Activated CD8-positive, alpha-beta memory T cell treated with anti-CD3 and anti-CD28 coated beads, Interleukin-2, amount 50 U/mL, for 24 hours (primary cell): ENCODE measurements at regions not wholly inside any gene's neighbourhood (a gene's known extent, or its start where the extent isn't known, plus 50 kb on each side); places are given as distances from the start of the nearest gene placed in this dataset.
"Not testable (repeated sequence)": the region's sequence is repeated elsewhere in the genome, so short reads cannot be mapped to it uniquely, and the experiment has no call there.

Source experiments
- DNase-seq: peaks from one replicate; pipeline ENCODE4 v3.0.0-alpha.2; 2020; ENCODE audit errors: extremely low read depth

DNA sequence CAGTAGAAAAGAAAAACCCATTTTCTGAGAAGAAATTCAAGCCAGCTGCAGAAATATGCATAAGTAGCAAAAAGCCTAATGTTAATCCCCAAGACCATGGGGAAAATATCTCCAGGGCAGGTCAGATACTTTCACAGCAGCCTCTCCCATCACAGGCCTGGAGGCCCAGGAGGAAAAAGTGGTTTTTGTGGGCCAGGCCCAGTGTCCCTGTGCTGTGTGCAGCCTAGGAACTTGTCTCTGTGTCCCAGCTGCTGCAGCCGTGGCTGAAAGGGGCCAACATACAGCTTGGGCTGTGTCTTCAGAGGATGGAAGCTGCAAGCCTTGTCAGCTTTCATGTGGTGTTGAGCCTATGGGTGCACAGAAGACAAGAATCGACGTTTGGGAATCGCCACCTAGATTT lies 581.0 kb downstream of the C4orf33 start:
- no peak for DNase-seq

DNA sequence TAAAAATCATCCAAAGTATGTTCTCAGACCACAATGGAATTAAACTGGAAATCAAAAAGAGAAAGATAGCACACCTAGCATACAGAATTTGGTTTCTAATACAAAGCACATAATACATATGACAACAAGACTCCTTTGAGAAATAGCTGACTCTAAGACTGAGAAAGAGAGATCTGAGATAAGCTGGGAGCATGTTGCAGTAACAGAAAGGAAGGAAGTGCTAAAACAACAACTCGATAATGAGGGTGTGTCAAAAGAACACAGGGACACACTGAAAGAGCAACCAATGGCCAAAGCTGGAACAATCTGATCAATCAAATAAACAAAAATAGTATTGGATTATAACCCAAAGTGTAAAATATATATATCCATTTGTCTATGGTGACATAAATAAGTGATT lies 586.6 kb downstream of the C4orf33 start:
- no peak for DNase-seq

DNA sequence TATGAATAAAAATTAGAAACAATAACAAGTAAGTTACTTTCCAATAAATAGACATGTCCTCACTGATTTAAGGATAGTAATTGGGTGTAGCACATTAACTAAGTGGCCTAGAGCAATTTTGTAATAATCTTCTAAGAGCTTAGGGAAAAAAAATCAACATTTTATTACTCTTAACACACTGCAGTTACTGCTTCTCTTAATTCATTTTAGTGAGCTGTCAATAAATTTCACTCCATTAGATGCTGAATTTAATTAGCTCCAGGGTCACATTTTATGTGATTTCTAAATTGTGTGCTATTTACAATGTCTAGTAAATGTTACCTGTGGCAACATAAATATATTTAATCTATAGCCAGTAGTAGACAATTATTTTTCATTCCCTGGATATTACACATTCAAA lies 612.0 kb downstream of the C4orf33 start:
- DNase-seq = no peak

DNA sequence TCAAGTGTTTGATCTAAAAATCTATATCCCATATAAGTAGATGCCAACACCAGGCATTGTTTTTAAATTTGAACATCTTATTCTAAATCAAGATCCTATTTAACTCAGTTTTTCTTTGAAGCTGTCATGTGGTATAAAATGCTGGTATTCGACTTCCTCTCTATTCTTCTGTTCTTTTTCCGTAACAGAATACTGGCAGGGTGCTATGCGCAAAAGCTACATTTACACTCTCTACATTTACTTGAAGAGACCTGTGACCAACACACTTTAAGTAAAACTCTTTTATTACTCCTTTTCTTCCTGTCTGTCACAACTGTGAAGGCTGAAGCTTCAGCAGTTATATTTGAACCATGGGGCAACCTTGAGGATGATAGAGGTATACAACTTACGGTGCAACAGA lies 612.8 kb downstream of the C4orf33 start:
- DNase-seq = no peak

DNA sequence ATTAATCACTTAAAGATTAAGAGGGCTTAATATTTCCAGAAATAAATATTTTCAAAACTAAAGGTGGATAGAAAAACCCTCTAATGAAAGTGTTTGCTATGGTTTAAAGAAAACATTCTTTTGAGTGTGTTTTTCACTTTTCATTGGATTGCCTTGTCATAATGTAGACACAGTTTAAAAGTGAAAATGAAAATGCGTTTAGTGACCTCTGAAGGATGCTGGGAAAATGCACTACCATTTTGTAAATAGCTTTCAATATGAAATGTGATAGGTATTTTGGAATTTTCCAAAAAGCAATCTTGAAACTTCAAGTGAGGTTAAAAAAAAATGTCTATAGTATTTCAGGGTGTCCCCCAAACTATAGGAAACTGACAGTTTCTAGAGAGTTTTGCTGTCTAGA lies 642.2 kb downstream of the C4orf33 start:
- no peak for DNase-seq

DNA sequence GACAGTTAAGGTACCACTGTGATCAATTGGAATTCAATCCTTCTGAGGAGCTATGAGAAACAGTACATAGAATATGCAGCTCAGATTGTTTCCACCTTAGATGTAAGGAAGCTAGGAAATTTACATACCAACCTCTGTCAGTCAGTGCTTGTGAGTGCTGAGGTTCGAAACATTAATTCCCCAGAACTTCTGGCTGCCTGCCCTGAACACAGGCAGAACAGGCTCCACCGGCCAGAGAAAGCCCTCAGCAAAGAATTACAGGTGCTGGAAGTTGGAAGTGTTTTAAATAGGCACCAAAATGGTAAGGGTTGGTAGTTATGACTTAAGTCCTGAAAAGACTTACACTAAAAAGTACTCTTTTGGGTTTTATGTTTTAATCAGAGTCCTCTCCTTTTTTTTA lies 651.8 kb downstream of the C4orf33 start:
- no peak for DNase-seq

DNA sequence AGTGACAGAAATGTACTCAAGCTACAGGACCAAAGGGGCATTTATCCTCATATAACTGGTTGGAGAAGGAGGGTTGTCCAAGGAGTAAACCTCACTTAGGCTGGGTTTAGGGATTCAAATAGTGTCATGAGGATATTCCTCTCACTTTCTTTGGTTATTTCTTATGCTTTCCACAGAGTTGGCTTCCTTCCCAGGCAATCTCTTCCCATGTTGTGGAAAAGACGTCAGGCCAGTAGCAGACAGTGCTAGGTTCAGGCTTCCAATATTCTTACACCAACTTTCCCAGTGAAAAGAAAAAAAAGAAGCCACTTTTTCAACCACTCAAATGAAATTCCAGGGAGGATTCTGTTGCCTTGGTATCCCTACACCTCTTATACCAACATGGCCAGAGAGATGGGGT lies 653.0 kb downstream of the C4orf33 start:
- no peak for DNase-seq

DNA sequence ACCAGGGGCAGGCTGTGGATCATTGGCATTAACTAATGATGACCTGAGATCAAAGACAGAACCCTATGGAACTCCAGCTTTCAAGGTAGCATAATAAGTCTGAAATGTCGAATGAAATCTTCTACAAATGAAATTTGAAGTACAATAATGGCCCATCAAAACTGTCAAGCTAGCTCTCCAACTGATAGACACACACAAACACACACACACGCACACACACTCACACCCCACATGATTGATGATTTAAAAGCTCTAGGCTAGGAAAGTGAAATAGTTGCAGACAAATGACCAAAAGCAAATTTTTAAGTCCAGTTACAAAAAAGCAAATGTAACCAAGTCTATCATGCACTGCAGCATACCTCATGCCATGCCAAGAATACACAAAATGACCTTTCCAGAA lies 655.7 kb downstream of the C4orf33 start:
- no peak for DNase-seq

DNA sequence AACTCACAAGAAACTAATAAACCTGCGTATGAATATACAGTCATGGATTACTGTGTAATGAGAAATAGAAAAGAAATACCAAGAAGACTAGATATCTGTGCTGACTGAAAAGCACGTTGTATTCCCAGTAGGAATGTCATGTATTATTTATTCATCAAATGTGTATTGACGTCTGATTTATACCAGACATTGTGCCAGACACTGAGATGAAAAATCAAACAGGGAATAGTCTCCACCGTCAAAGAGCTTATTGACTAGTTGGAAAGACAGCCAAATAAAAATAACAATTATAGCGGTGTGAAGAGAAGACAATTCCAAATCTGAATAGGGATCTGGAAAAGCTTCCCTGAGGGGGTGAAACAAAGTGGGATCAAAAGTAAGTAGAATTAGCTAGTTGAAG lies 687.6 kb downstream of the C4orf33 start:
- no peak for DNase-seq

DNA sequence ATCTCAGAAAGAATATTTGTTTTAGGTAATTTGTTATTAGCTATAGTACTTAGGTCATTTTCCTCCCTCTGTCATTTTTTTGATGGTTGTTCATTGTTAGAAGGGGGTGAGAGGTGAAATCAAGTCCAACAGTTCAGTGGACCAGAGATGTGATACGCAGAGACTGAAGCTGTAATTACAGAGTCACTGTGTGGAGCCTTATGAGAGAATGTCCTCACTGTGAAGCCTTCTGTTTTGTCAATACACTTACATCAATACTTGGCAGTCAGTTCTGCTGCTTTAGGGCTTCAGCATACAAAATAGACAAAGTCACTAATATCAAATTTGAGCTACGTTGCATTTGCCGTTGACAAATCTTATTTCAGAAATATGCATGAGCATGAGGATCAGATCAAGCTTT lies 692.5 kb downstream of the C4orf33 start:
- no peak for DNase-seq

DNA sequence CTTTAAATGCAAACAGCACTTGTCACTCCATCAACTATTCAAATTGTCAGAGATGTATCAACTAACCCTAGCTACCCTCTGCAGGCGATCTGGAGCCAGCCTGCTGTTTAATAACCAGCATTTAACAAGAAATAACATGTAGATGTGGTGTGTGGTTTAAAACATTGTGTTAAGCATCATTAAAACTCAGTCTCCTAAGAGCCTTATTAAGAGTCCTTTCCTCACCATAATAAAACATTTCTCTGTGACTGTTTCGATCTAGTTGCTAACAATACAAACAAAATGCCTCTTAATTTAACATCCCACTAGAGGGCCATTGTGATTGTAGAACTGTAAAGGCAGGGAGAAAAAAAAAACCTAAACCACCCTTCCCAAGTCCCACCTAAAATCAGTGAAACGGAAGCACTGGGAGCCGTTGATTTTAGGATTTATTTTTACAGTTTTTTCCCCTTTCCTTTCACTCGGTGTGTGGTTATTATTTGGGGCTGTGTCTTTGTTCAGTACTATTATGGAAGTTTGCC lies 708.6 kb downstream of the C4orf33 start:
- DNase-seq = no peak

DNA sequence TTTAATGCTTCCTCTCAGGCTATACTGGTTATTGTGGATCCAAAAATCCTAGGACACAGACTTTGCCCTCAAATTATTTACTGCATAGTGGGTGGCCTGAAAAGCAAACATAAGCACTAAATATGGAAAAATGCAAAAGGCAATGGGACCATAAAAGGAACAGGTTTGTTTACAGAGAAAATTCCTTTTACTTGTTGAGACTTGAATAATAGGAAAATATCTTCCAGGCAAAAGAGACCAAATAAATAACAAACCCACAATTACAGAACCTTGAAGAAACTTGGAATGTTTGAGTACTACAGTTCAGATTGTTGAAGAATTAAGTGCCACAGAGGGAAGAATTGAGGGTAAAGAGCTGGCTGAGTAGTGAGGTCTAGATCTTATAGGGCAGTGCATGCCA lies 711.0 kb downstream of the C4orf33 start:
- no peak for DNase-seq

DNA sequence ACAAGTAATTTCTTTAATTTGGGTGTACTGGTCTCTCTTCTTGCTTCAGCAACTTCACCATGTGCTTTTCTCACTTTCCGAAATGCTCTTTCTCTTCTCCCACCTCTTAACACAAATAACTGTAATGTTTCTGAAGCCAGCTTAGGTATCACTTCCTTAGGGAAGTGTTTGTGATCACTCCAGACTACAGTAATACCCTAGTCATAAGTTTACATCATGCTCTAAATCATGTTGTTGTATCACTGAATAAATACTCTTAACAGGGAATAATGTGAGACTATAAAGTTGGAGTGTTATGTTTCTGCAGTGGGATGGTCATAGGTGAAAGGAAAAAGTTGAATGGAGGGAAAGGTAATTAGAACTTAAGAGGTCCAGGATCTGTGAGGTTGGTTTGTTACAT lies 712.3 kb downstream of the C4orf33 start:
- no peak for DNase-seq

DNA sequence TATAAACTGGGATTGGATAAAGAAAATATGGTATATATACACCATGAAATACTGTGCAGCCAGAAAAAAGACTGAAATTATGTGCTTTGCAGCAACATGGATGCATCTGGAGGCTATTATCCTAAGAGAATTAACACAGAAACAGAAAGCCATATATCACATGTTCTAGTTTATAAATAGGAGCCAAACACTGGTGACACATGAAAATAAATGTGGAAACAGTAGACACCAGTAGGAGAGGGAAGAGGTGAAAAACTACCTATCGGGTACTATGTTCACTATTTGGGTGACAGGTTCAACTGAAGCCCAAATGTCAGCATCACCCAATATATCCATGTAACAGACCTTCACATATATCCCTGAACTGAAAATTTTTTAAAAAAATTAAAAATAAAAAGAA lies 725.1 kb downstream of the C4orf33 start:
- no peak for DNase-seq

DNA sequence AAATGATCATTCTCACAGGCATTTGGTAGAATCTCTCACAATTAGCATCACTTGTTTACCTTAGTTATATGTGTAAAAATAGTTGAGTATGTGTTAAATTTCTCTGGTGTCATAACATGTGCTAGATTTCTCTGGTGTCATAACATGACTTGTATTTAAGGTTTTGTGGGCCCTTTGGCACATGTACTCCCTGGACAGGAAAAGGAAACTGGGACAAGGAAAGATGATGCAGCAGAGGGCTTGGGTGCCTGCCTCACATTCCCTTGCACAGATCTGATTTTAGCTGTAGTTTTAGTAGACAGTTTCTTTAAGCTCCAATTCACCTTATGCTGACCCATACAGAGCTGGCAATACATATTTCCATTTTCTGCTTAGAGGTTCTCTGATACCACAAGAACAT lies 726.0 kb downstream of the C4orf33 start:
- no peak for DNase-seq

DNA sequence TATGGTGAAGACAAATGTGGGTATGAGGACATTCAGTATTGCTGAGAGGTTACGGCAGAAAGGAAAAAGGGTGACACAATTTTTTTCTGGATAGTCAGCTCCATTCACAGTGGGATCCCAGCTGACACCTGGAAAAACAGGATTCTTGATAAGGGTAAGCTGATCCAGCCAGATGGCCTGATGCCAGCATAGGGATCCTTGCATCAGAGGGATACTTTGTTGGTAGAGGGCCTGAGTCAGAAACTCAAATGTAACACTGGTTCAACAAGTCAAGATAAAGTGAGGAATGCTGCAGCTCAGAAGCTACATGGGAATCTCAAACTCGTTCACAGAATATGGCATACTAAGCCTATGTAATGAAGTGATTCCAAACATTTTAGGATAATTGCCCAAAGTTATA lies 726.7 kb downstream of the C4orf33 start:
- DNase-seq = no peak

DNA sequence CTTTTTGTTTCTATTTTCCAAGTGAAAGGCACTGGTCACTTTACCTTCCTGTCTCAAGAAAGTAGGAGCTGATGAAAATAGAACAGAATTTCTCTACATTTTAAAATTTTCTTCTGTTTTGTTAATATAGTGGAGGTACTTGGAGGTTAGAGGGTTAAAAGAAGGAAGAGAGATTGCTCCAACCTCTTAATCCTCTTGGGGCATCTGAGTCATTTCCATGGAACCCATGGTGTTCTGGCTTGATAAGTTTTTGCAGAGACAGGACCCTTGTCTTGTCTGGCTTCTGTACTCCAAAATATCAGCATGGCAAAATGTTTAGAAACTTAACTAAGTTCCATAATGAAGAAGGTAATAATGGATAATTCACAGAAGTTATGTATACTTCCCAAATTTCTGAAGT lies 727.2 kb downstream of the C4orf33 start:
- DNase-seq = no peak

DNA sequence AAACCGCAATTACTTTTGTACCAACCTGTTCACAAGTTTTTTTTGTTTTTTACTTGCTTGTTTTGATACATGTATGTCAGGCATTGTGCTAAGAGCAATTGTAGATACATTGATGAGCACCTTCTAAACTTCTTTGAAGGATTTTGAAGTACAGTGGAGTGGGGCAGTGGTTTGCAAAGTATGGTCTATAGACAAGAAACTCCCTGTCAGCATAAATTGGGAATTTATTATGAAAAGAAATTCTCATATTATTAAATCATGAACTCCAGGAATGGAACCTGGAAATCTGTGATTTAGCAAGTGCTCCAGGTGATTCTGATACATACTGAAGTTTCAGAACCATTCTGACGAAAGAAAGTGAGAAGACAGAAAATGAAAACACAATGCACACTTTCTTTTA lies 733.4 kb downstream of the C4orf33 start:
- DNase-seq = no peak

DNA sequence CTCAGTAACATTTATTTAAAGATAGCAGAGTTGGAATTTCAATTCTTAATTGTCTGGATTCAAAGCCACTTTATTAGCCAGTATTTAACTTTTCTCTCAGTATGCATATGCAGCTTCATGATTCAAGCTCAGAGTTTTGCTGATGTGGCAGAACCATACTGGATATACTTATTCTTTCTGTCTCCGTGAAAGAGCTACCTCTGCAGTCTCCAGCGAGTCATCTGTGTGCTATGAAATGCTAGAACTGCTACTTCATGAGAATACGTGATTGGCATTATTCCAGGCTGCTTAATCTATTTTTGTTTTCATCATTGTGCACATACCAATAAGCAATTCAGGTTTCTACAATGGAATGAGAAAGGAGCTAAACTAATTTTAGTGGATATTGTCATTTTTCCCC lies 743.7 kb downstream of the C4orf33 start:
- no peak for DNase-seq

DNA sequence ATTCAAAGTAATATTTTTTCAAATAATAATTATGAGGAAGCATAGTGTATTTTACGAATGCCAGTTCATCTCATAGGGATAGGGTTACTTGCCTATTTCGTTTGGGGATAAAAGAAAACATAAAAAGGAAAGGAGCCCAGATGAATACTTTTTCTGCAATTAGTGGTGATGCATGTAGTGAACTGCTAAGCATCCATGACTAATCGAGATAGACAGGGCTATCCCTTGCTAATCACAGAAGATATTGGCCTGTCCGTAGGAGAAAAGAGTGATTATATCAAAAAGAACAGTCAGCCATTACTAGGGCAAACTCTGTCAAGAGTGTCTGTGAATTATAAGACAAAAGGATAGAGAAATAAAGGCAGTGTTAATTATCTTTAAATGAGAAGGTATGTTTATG lies 746.1 kb downstream of the C4orf33 start:
- DNase-seq = no peak

DNA sequence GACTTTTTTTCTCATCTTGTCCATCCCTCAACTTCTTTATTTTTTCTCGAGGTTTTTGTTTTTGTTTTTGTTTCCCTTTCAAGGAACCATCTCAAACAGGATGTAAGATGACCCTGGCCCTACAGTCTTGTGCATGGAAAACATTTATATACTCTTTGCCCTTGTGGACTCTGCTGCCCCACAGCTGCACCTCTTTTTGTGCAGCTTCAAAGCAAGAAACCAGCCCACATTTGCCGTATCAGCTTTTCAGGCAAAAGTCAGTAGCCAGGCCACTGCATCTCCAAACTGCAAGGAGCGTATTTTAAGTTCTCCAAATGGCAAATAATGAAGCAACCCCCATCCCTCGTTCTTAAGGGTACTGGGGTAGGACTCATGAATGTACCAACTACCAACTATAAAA lies 756.5 kb downstream of the C4orf33 start:
- DNase-seq = no peak

DNA sequence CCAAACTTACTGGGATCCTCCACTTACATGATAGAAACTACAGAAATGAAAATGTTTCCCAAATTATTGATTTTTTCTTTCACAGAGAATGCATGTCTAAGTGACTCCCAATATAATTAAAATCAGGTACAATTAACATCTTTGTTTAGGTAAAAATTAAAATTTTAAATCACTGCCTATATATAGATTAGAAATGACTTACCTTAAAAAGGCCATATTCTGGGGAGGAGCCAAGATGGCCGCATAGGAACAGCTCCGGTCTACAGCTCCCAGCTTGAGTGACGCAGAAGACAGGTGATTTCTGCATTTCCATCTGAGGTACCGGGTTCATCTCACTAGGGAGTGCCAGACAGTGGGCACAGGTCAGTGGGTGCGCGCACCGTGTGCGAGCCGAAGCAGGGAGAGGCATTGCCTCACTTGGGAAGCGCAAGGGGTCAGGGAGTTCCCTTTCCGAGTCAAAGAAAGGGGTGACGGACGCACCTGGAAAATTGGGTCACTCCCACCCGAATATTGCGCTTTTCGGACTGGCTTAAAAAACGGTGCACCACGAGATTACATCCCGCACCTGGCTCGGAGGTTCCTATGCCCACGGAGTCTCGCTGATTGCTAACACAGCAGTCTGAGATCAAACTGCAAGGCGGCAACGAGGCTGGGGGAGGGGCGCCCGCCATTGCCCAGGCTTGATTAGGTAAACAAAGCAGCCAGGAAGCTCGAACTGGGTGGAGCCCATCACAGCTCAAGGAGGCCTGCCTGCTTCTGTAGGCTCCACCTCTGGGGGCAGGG lies 757.9 kb downstream of the C4orf33 start:
- DNase-seq = not testable (repeated sequence)

DNA sequence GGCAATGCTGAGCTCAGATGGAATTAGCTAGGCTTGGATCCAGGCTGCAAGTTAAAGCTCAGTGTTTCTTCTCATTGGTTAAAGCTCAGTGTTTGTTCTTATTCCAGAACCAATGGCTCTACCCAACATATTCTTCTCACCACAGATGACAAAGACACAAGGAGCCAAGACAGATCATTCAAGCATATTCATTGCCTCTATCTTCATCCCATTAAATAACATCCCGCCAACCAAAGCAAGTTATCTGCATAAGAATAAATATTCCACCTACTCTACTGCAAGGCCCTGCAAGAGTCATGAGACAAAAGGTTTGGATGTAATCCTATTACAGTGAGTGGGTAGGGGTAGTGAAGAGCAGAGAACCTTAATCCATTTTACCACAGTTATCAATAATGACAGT lies 766.5 kb downstream of the C4orf33 start:
- no peak for DNase-seq

DNA sequence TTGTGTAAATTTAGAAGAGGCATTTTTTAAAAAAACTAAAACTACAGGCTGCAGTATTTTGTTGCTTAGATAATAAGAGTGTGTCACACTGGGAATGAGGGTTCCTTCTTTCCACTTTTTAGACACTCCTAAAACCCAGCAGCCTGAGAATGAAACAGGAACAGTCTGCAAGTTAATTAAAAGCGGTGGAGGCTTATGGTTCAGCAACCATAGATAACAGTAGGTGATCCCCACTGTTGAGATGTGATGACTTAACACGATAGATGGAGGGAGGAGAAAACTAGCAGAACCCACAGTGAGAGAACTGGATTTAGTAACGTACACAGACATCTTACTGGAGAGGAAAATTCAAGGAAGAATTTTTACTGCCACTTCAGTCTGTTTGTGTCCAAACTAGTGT lies 767.3 kb downstream of the C4orf33 start:
- DNase-seq = no peak
